ENCODE measurements at regions not wholly inside any gene's neighbourhood (a gene's known extent, or its start where the extent isn't known, plus 50 kb on each side); places are given as distances from the start of the nearest gene placed in this dataset.
"Not testable (repeated sequence)": the region's sequence is repeated elsewhere in the genome, so short reads cannot be mapped to it uniquely, and the experiment has no call there.

DNA sequence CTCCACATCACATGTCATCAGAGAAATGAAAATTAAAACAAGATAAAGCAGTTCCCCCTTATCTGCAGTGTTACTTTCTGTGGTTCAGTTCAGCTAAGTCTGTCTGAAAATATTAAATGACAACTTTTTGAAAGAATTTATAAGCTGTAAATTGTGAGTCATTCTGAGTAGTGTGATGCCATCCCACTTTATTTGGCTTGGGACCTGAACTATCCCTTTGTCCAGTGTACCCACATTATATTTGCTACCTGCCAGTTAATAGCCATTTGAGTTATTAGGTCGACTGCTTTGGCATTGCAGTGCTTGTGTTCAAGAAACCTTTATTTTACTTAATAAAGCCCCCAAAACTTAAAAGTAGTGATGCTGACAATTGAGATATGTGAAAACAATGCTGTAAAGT is 804.2 kb downstream of the ANKRD7 start:
- no peak for DNase-seq (ENCODE audit: low read depth)
- TF ChIP-seq, protein P1, sequence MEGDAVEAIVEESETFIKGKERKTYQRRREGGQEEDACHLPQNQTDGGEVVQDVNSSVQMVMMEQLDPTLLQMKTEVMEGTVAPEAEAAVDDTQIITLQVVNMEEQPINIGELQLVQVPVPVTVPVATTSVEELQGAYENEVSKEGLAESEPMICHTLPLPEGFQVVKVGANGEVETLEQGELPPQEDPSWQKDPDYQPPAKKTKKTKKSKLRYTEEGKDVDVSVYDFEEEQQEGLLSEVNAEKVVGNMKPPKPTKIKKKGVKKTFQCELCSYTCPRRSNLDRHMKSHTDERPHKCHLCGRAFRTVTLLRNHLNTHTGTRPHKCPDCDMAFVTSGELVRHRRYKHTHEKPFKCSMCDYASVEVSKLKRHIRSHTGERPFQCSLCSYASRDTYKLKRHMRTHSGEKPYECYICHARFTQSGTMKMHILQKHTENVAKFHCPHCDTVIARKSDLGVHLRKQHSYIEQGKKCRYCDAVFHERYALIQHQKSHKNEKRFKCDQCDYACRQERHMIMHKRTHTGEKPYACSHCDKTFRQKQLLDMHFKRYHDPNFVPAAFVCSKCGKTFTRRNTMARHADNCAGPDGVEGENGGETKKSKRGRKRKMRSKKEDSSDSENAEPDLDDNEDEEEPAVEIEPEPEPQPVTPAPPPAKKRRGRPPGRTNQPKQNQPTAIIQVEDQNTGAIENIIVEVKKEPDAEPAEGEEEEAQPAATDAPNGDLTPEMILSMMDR (IDR thresholded peaks at IDR 0.05; ENCODE audit: low read length, missing control alignments): no peak
- H3K4me3 ChIP-seq (replicated peaks; ENCODE audit: low read depth, low read length): no peak overlapping the region

DNA sequence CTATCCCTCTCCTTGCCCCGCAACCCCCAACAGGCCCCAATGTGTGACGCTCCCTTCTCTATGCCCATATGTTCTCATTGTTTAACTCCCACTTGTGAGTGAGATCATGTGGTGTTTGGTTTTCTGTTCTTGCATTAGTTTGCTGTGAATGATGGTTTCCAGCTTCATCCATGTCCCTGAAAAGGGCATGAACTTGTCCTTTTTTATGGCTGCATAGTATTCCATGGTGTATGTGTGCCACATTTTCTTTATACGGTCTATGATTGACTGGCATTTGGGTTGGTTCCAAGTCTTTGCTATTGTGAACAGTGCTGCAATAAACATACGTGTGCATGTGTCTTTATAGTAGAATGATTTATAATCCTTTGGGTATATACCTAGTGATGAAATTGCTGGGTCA is 807.6 kb downstream of the ANKRD7 start:
- DNase-seq (ENCODE audit: low read depth); H3K4me3 ChIP-seq (replicated peaks; ENCODE audit: low read depth, low read length): not testable (repeated sequence)

GRCh38 chr7:119033641-119034040 is 809.1 kb downstream of the ANKRD7 start:
- TF ChIP-seq, protein P1 (IDR thresholded peaks at IDR 0.05; ENCODE audit: low read length, missing control alignments): no peak
- H3K4me3 ChIP-seq (replicated peaks; ENCODE audit: low read depth, low read length): no peak overlapping the region
- DNase-seq (ENCODE audit: low read depth): no peak

DNA sequence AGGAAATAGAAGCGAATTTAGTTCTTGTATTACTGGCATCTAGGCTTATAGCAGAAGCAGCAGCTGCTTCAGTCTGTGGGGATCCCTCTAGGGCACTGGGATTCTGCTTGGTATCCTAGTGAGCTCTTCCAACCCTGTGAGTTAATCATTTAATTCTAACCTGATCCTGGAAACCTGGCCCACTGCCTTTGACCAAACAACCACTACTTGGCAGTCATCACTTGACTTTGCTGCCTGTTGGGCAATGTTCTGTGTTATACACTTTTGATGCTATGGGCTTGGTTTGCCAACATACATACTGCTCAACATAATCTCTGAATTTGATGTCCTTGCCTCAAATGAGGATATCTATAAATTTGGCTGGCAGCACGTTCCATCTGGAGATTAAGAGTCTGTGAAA is 813.4 kb downstream of the ANKRD7 start:
- H3K4me3 ChIP-seq (replicated peaks; ENCODE audit: low read depth, low read length): no peak overlapping the region
- TF ChIP-seq, protein P1 (IDR thresholded peaks at IDR 0.05; ENCODE audit: low read length, missing control alignments): no peak
- no peak for DNase-seq (ENCODE audit: low read depth)

- TF ChIP-seq, protein P1 (IDR thresholded peaks at IDR 0.05; ENCODE audit: low read length, missing control alignments): no peak
- DNase-seq (ENCODE audit: low read depth): no peak
- no peak overlapping the region for H3K4me3 ChIP-seq (replicated peaks; ENCODE audit: low read depth, low read length)
These were observed 821.6 kb downstream of the ANKRD7 start for GRCh38 chr7:119046068-119046467.

DNA sequence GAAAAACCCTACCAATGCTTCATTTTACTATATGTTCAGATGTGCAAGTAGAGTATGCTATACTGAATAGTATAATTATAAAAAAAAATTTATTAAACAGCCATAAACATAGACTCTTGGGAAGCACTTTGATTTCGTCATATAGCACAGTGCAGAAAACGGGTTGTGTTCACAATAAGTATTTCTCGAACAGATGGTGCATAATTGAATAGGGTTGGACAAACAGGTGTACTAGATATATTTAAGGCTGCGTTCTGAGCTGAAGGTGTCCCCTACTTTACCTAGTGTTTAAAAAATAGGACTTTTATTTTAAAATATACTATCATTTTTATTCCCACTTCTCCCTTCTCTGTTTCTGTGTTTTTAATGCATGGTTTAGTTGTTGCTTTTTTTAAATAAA is 841.5 kb downstream of the ANKRD7 start:
- H3K4me3 ChIP-seq (replicated peaks; ENCODE audit: low read depth, low read length): no peak overlapping the region
- TF ChIP-seq, protein P1 (IDR thresholded peaks at IDR 0.05; ENCODE audit: low read length, missing control alignments): no peak
- no peak for DNase-seq (ENCODE audit: low read depth)

DNA sequence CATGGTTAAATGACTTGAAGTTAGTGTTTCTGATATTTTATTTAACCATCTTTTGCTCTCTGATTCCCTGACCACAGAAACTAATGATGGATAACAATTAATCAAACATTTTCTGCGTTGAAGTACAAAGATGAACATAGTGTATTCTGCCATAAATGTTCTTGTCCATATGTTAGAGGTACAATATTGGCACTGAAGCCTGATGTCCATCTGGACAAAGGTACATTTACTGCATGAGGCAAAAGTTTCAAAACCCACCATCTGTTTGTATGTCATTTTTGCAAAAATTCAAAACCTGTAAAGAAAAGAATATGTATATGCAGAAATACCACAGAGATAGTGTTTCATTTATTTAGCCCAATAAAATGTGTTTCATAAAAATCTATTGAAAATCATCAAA is 861.5 kb downstream of the ANKRD7 start:
- H3K4me3 ChIP-seq (replicated peaks; ENCODE audit: low read depth, low read length): no peak overlapping the region
- TF ChIP-seq, protein P1 (IDR thresholded peaks at IDR 0.05; ENCODE audit: low read length, missing control alignments): no peak
- DNase-seq (ENCODE audit: low read depth): no peak

DNA sequence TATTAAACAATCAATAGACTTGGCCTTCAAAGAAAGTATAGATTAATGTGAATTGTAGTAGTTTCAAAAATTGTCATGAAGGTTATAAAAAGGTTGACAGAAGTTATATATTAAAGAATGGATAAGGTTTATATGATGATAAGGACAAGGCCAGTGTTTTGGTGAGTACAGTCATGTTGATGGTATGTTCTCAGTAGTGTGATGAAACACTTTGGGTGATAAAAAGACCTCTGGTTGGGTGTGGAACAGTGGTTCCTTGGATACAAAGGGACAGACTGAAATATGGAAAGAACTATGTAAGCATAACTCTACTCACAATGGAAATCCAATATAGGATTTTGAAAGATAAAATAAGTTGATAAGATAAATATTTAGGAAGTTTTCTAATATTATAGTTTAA is 866.3 kb downstream of the ANKRD7 start:
- no peak overlapping the region for H3K4me3 ChIP-seq (replicated peaks; ENCODE audit: low read depth, low read length)
- DNase-seq (ENCODE audit: low read depth): no peak
- TF ChIP-seq, protein P1 (IDR thresholded peaks at IDR 0.05; ENCODE audit: low read length, missing control alignments): no peak
